ENCODE measurements at regions not wholly inside any gene's neighbourhood (a gene's known extent, or its start where the extent isn't known, plus 50 kb on each side); places are given as distances from the start of the nearest gene placed in this dataset.

GRCh38 chr9:81815781-81816180 is 112.4 kb upstream of the SPATA31D4 start:
- CTCF ChIA-PET, result interaction anchor here (0.7 kb wide), 1 partner anchor 103 kb away, joined by 13 read pairs; no protein-coding TSS in a partner anchor
- TF ChIP-seq CTCF (IDR thresholded peaks at IDR 0.05; ENCODE audit: low read depth, low read length), result no peak

GRCh38 chr9:81819155-81819554 is 109.1 kb upstream of the SPATA31D4 start:
- Histone ChIP-seq H3K27me3 (ENCODE audit: control insufficient read depth, insufficient read depth, low read length) (no peaks in the 10 kb centered on the region), H3K27ac (ENCODE audit: low read depth, low read length) (no peak overlapping the region), H3K4me3 (ENCODE audit: low read depth, low read length) (no peak overlapping the region), H3K9me3 (ENCODE audit: control insufficient read depth, insufficient read depth, low read length) (no peaks in the 10 kb centered on the region)
- POLR2A ChIA-PET, result no interaction called here
- no peak for DNase-seq (ENCODE audit: low read depth, low spot score)
- no peak for TF ChIP-seq CTCF (IDR thresholded peaks at IDR 0.05; ENCODE audit: low read depth, low read length)
- CTCF ChIA-PET, result no interaction called here

More at GRCh38 chr9:81815781-81816180, 112.4 kb upstream of the SPATA31D4 start:
- Histone ChIP-seq H3K27me3 (ENCODE audit: control insufficient read depth, insufficient read depth, low read length) (no peaks in the 10 kb centered on the region), H3K9me3 (ENCODE audit: control insufficient read depth, insufficient read depth, low read length) (no peaks in the 10 kb centered on the region), H3K27ac (ENCODE audit: low read depth, low read length) (no peak overlapping the region), H3K4me3 (ENCODE audit: low read depth, low read length) (no peak overlapping the region)
- DNase-seq (ENCODE audit: low read depth, low spot score), result no peak
- POLR2A ChIA-PET, result no interaction called here

- H3K4me3 ChIP-seq (ENCODE audit: low read depth, low read length), result no peak overlapping the region
- ChIA-PET CTCF (no interaction called here), POLR2A (no interaction called here)
- no peaks in the 10 kb centered on the region for H3K27me3 ChIP-seq (ENCODE audit: control insufficient read depth, insufficient read depth, low read length)
- H3K27ac ChIP-seq (ENCODE audit: low read depth, low read length), result peak overlapping the region; percentile 61
- no peak for TF ChIP-seq CTCF (IDR thresholded peaks at IDR 0.05; ENCODE audit: low read depth, low read length)
- DNase-seq (ENCODE audit: low read depth, low spot score), result no peak
- H3K9me3 ChIP-seq (ENCODE audit: control insufficient read depth, insufficient read depth, low read length), result no peaks in the 10 kb centered on the region
Measured at GRCh38 chr9:81819859-81820546, 108.2 kb upstream of the SPATA31D4 start.

GRCh38 chr9:81822301-81822865 is 105.8 kb upstream of the SPATA31D4 start:
- Histone ChIP-seq H3K4me3 (ENCODE audit: low read depth, low read length) (no peak overlapping the region), H3K9me3 (ENCODE audit: control insufficient read depth, insufficient read depth, low read length) (no peaks in the 10 kb centered on the region), H3K27ac (ENCODE audit: low read depth, low read length) (no peak overlapping the region), H3K27me3 (ENCODE audit: control insufficient read depth, insufficient read depth, low read length) (no peaks in the 10 kb centered on the region)
- TF ChIP-seq CTCF (IDR thresholded peaks at IDR 0.05; ENCODE audit: low read depth, low read length), result no peak
- POLR2A ChIA-PET, result no interaction called here
- CTCF ChIA-PET, result no interaction called here
- DNase-seq (ENCODE audit: low read depth, low spot score), result no peak

GRCh38 chr9:81822967-81823366 is 105.3 kb upstream of the SPATA31D4 start:
- H3K9me3 ChIP-seq (ENCODE audit: control insufficient read depth, insufficient read depth, low read length), result no peaks in the 10 kb centered on the region
- H3K27me3 ChIP-seq (ENCODE audit: control insufficient read depth, insufficient read depth, low read length), result no peaks in the 10 kb centered on the region
- DNase-seq (ENCODE audit: low read depth, low spot score), result no peak
- no peak for TF ChIP-seq CTCF (IDR thresholded peaks at IDR 0.05; ENCODE audit: low read depth, low read length)
- ChIA-PET CTCF (interaction anchor here (0.6 kb wide), 1 partner anchor 20 kb away, joined by 3 read pairs; no protein-coding TSS in a partner anchor), POLR2A (no interaction called here)
- no peak overlapping the region for H3K27ac ChIP-seq (ENCODE audit: low read depth, low read length)
- no peak overlapping the region for H3K4me3 ChIP-seq (ENCODE audit: low read depth, low read length)
